Mammary epithelial cell (primary cell): ENCODE measurements at regions not wholly inside any gene's neighbourhood (a gene's known extent, or its start where the extent isn't known, plus 50 kb on each side); places are given as distances from the start of the nearest gene placed in this dataset.

Source experiments
- EZH2 ChIP-seq: IDR thresholded peaks from 2 replicates; pipeline ENCODE4 v1.6.1; 2012; ENCODE audit warnings: low read length, inconsistent platforms, borderline replicate concordance
- TF ChIP-seq, protein P1 (sequence below), 2 donors: IDR thresholded peaks in 1 of 2; conservative IDR thresholded peaks in 1 of 2; 2 replicates each; pipeline ENCODE4 v1.5.1; 2011 to 2012; ENCODE audit warnings: inconsistent platforms in 2 of 2, low read length in 2 of 2, mild to moderate bottlenecking in 2 of 2, control low read depth in 1 of 2, low read depth in 1 of 2; ENCODE audit not compliant: insufficient read depth in 1 of 2; ENCODE audit errors: extremely low read depth in 1 of 2

DNA sequence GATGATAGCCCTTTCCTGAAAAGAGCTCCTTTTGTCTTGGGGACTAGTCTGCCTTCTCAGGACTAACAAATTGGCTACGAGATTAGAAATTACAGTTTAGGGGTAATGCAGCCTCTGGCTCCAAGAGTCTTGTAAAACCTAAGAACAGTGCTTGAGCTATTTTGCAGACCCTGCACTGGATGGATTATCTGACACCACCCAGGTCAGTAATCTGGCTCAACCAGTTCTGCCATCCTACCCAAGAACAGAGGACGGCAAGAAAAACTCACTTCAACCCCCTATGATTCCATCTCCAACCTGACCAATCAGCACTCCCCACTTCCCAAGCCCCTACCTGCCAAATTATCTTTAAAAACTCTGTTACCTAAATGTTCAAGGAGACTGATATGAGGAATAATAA lies 225.1 kb downstream of the FAM47A start:
- no peak for TF ChIP-seq EZH2
- TF ChIP-seq, protein P1, sequence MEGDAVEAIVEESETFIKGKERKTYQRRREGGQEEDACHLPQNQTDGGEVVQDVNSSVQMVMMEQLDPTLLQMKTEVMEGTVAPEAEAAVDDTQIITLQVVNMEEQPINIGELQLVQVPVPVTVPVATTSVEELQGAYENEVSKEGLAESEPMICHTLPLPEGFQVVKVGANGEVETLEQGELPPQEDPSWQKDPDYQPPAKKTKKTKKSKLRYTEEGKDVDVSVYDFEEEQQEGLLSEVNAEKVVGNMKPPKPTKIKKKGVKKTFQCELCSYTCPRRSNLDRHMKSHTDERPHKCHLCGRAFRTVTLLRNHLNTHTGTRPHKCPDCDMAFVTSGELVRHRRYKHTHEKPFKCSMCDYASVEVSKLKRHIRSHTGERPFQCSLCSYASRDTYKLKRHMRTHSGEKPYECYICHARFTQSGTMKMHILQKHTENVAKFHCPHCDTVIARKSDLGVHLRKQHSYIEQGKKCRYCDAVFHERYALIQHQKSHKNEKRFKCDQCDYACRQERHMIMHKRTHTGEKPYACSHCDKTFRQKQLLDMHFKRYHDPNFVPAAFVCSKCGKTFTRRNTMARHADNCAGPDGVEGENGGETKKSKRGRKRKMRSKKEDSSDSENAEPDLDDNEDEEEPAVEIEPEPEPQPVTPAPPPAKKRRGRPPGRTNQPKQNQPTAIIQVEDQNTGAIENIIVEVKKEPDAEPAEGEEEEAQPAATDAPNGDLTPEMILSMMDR (conservative IDR thresholded peaks at IDR 0.05 in 1 of 2, IDR thresholded peaks at IDR 0.05 in 1 of 2; ENCODE audit: extremely low read depth in 1 of 2, insufficient read depth in 1 of 2, low read depth in 1 of 2, low read length in 2 of 2): no peak
